Testis (tissue), 2 donors: ENCODE measurements at regions not wholly inside any gene's neighbourhood (a gene's known extent, or its start where the extent isn't known, plus 50 kb on each side); places are given as distances from the start of the nearest gene placed in this dataset.

Experiments used
- CTCF ChIP-seq, 3 experiments: fragments of 450-650 bp in 2 of 3; fragments of 200-600 bp in 1 of 3; sonication (generic) in 1 of 3; IDR thresholded peaks; one replicate each; pipeline ENCODE4 v1.5.1; 2016 to 2019; ENCODE audit warnings: antibody characterized with exemption in 3 of 3, mild to moderate bottlenecking in 2 of 3, moderate library complexity in 1 of 3
- POLR2A ChIP-seq: fragments of 450-650 bp; IDR thresholded peaks from one replicate; pipeline ENCODE4 v1.6.1; 2017; ENCODE audit warnings: antibody characterized with exemption, mild to moderate bottlenecking, moderate library complexity

DNA sequence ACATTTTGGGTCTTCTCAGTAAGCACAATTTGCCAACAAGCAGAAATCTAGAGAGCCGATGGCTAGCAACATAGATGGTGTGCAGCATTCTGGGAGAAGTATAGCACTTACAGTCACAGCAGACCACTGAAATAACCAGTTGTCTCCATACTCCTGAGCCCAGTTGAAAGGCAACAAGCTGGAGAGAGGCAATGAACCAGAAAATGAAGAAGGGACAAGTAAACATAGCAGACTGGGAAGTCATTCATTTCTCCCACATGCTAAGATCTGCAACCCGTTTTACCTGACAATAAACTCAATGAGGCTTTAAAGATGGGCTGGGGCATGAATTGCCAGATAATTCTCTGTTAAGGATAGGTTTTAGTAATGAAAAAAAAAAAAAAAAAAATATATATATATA lies 575.6 kb upstream of the GRAMD2B start:
- TF ChIP-seq POLR2A (no peak), CTCF (IDR thresholded peaks at IDR 0.05) (no peak)
